GM23248 (cell line): ENCODE measurements at regions not wholly inside any gene's neighbourhood (a gene's known extent, or its start where the extent isn't known, plus 50 kb on each side); places are given as distances from the start of the nearest gene placed in this dataset.
"Not testable (repeated sequence)": the region's sequence is repeated elsewhere in the genome, so short reads cannot be mapped to it uniquely, and the experiment has no call there.

ENCODE experiments used
- DNase-seq: peaks from one replicate; pipeline ENCODE4 v3.0.0-alpha.2; 2015
- H2AFZ ChIP-seq: fragments of 200-600 bp; sonication (generic); 2 replicates; pipeline ENCODE4 v1.6.1; 2016; ENCODE audit warnings: antibody characterized with exemption
- H3F3A ChIP-seq: fragments of 200-600 bp; sonication (generic); 2 replicates; pipeline ENCODE4 v1.6.1; 2016; ENCODE audit warnings: mild to moderate bottlenecking, antibody characterized with exemption, mixed run types; ENCODE audit not compliant: insufficient read depth
- H3K27ac ChIP-seq: fragments of 200-600 bp; sonication (generic); 2 replicates; pipeline ENCODE4 v1.5.1; 2016; ENCODE audit warnings: mild to moderate bottlenecking
- H3K27me3 ChIP-seq: fragments of 200-600 bp; sonication (generic); replicated peaks from 2 replicates; pipeline ENCODE4 v1.6.1; 2016; ENCODE audit warnings: mild to moderate bottlenecking; ENCODE audit not compliant: insufficient read depth
- H3K36me3 ChIP-seq: fragments of 200-600 bp; sonication (generic); 2 replicates; pipeline ENCODE4 v1.6.1; 2016; ENCODE audit warnings: low read depth, mild to moderate bottlenecking
- H3K4me1 ChIP-seq: fragments of 200-600 bp; sonication (generic); 2 replicates; pipeline ENCODE4 v1.6.1; 2016; ENCODE audit warnings: mild to moderate bottlenecking; ENCODE audit not compliant: insufficient read depth
- H3K4me2 ChIP-seq: fragments of 200-600 bp; sonication (generic); one replicate; pipeline ENCODE4 v1.6.1; 2016; ENCODE audit warnings: mild to moderate bottlenecking; ENCODE audit not compliant: unreplicated experiment
- H3K4me3 ChIP-seq: fragments of 200-600 bp; sonication (generic); 2 replicates; pipeline ENCODE4 v1.5.1; 2016; ENCODE audit warnings: mild to moderate bottlenecking
- H3K79me2 ChIP-seq: fragments of 200-600 bp; sonication (generic); 2 replicates; pipeline ENCODE4 v1.6.1; 2016; ENCODE audit warnings: mild to moderate bottlenecking; ENCODE audit not compliant: insufficient read depth
- H3K9ac ChIP-seq: fragments of 200-600 bp; sonication (generic); 2 replicates; pipeline ENCODE4 v1.6.1; 2016; ENCODE audit warnings: mild to moderate bottlenecking
- H3K9me2 ChIP-seq: fragments of 200-600 bp; sonication (generic); 2 replicates; pipeline ENCODE4 v1.6.1; 2016; ENCODE audit warnings: mixed run types, mild to moderate bottlenecking, moderate library complexity; ENCODE audit not compliant: insufficient read depth
- H3K9me3 ChIP-seq: fragments of 200-600 bp; sonication (generic); one replicate; pipeline ENCODE4 v1.6.1; 2017; ENCODE audit warnings: low read depth
- H4K20me1 ChIP-seq: fragments of 200-600 bp; sonication (generic); 2 replicates; pipeline ENCODE4 v1.6.0; 2016; ENCODE audit not compliant: insufficient read depth
- EZH2 ChIP-seq: fragments of 200-600 bp; sonication (generic); IDR thresholded peaks from 2 replicates; pipeline ENCODE4 v1.6.1; 2018; ENCODE audit warnings: antibody characterized with exemption, mild to moderate bottlenecking; ENCODE audit not compliant: insufficient read depth, poor library complexity, severe bottlenecking
- EZH2phosphoT487 ChIP-seq: fragments of 200-600 bp; sonication (generic); IDR thresholded peaks from 2 replicates; pipeline ENCODE4 v1.6.1; 2018; ENCODE audit warnings: antibody characterized with exemption, moderate library complexity, mild to moderate bottlenecking, low read depth; ENCODE audit not compliant: insufficient read depth
- WGBS, 2 experiments: methylation state at CpG; one replicate each; pipeline ENCODE4 v1.1.6; 2015 to 2017; ENCODE audit warnings: low lambda C conversion rate in 2 of 2, low coverage in 1 of 2; ENCODE audit errors: missing lambda C conversion rate in 2 of 2; 5-methylcytosine and 5-hydroxymethylcytosine counted together
- in situ Hi-C: fragments of 300-500 bp; cut with MboI; formaldehyde crosslinking; loops from 2 replicates; pipeline ENCODE4 v1.15.0; 2020

GRCh38 chr12:59316938-59317337, 278.9 kb upstream of the SLC16A7 start:
- H2AFZ ChIP-seq, result no peak overlapping the region
- 48 to 58% methylated on average over 3 of the region's 3 CpGs for WGBS, 2 experiments

GRCh38 chr12:59316354-59316753, 279.5 kb upstream of the SLC16A7 start:
- H2AFZ ChIP-seq, H3K27me3 ChIP-seq, H3F3A ChIP-seq, H3K9me2 ChIP-seq, H3K4me2 ChIP-seq, H3K36me3 ChIP-seq, H4K20me1 ChIP-seq, H3K9me3 ChIP-seq, H3K9ac ChIP-seq, H3K27ac ChIP-seq, H3K4me1 ChIP-seq, H3K79me2 ChIP-seq, DNase-seq, H3K4me3 ChIP-seq, in situ Hi-C loops: not testable (repeated sequence)
- WGBS, 2 experiments, result 72 to 76% methylated on average over 13 of the region's 13 CpGs

More at GRCh38 chr12:59316938-59317337, 278.9 kb upstream of the SLC16A7 start:
- H3K4me3 ChIP-seq, result no peak overlapping the region
- no peak overlapping the region for H3K27ac ChIP-seq
- H3F3A ChIP-seq, result no peaks in the 10 kb centered on the region
- no peaks in the 10 kb centered on the region for H3K79me2 ChIP-seq
- no peak for TF ChIP-seq EZH2phosphoT487
- H3K4me2 ChIP-seq, result no peak overlapping the region
- no peaks in the 10 kb centered on the region for H3K4me1 ChIP-seq
- no peak for DNase-seq
- no peaks in the 10 kb centered on the region for H3K36me3 ChIP-seq
- H3K9me2 ChIP-seq, result no peaks in the 10 kb centered on the region
- no peaks in the 10 kb centered on the region for H3K9me3 ChIP-seq
- in situ Hi-C loops, result no loop called here
- H3K9ac ChIP-seq, result no peak overlapping the region
- H3K27me3 ChIP-seq, result no peaks in the 10 kb centered on the region
- H4K20me1 ChIP-seq, result no peaks in the 10 kb centered on the region

- Histone ChIP-seq H2AFZ (no peak overlapping the region), H3K79me2 (no peaks in the 10 kb centered on the region), H4K20me1 (no peaks in the 10 kb centered on the region), H3K4me2 (no peak overlapping the region), H3K9me2 (no peaks in the 10 kb centered on the region), H3K4me1 (no peaks in the 10 kb centered on the region), H3K27me3 (no peaks in the 10 kb centered on the region), H3K9ac (no peak overlapping the region), H3K27ac (no peak overlapping the region), H3K36me3 (no peaks in the 10 kb centered on the region), H3F3A (no peaks in the 10 kb centered on the region), H3K4me3 (no peak overlapping the region), H3K9me3 (no peaks in the 10 kb centered on the region)
- WGBS, 2 experiments, result 50 to 56% methylated on average over 1 of the region's 1 CpG
- no peak for TF ChIP-seq EZH2
- no peak for TF ChIP-seq EZH2phosphoT487
- no peak for DNase-seq
- in situ Hi-C loops, result no loop called here
Observed at GRCh38 chr12:59314209-59314608, 281.6 kb upstream of the SLC16A7 start.

GRCh38 chr12:59304077-59304721, 291.6 kb upstream of the SLC16A7 start:
- H3K9me2 ChIP-seq, result no peaks in the 10 kb centered on the region
- no peak overlapping the region for H2AFZ ChIP-seq
- no peaks in the 10 kb centered on the region for H3K9me3 ChIP-seq
- H3K27ac ChIP-seq, result no peak overlapping the region
- H3K4me1 ChIP-seq, result no peaks in the 10 kb centered on the region
- H3K27me3 ChIP-seq, result no peaks in the 10 kb centered on the region
- no peak overlapping the region for H3K4me3 ChIP-seq
- H3F3A ChIP-seq, result no peaks in the 10 kb centered on the region
- 8 to 10% methylated on average over 5 of the region's 5 CpGs for WGBS, 2 experiments
- H3K4me2 ChIP-seq, result no peak overlapping the region
- in situ Hi-C loops, result no loop called here
- no peaks in the 10 kb centered on the region for H4K20me1 ChIP-seq
- no peak for TF ChIP-seq EZH2phosphoT487
- no peak for TF ChIP-seq EZH2
- DNase-seq, result no peak
- H3K36me3 ChIP-seq, result no peaks in the 10 kb centered on the region
- H3K79me2 ChIP-seq, result no peaks in the 10 kb centered on the region
- no peak overlapping the region for H3K9ac ChIP-seq

GRCh38 chr12:59298296-59298695, 297.5 kb upstream of the SLC16A7 start:
- H4K20me1 ChIP-seq, result no peaks in the 10 kb centered on the region
- in situ Hi-C loops, result no loop called here
- no peak overlapping the region for H3K27ac ChIP-seq
- DNase-seq, result no peak
- no peaks in the 10 kb centered on the region for H3K79me2 ChIP-seq
- H3K4me2 ChIP-seq, result no peak overlapping the region
- no peaks in the 10 kb centered on the region for H3K4me1 ChIP-seq
- TF ChIP-seq EZH2 (no peak), EZH2phosphoT487 (no peak)
- H2AFZ ChIP-seq, result no peak overlapping the region
- no peaks in the 10 kb centered on the region for H3K36me3 ChIP-seq
- no peak overlapping the region for H3K4me3 ChIP-seq
- no peaks in the 10 kb centered on the region for H3K9me2 ChIP-seq
- no peak overlapping the region for H3K9ac ChIP-seq
- 0 out of 2 replicates have a peak, but pooled peaks cover 4% of the 10 kb centered on the region for H3K27me3 ChIP-seq
- 38 to 45% methylated on average over 4 of the region's 4 CpGs for WGBS, 2 experiments
- H3F3A ChIP-seq, result no peaks in the 10 kb centered on the region
- H3K9me3 ChIP-seq, result no peaks in the 10 kb centered on the region
